Brain microvascular endothelial cell (primary cell): ENCODE measurements at regions not wholly inside any gene's neighbourhood (a gene's known extent, or its start where the extent isn't known, plus 50 kb on each side); places are given as distances from the start of the nearest gene placed in this dataset.

Experiments
- DNase-seq: peaks from one replicate; pipeline ENCODE4 v3.0.0-alpha.2; 2020
- H3K27ac ChIP-seq: fragments of 250-450 bp; sonication (Bioruptor Pico); 2 replicates; pipeline ENCODE4 v1.5.1; 2020; ENCODE audit warnings: mild to moderate bottlenecking, moderate library complexity
- H3K27me3 ChIP-seq: fragments of 250-450 bp; sonication (Bioruptor Pico); replicated peaks from 2 replicates; pipeline ENCODE4 v1.5.1; 2020; ENCODE audit warnings: mild to moderate bottlenecking
- H3K36me3 ChIP-seq: fragments of 250-450 bp; sonication (Bioruptor Pico); replicated peaks from 2 replicates; pipeline ENCODE4 v1.5.1; 2020; ENCODE audit warnings: mild to moderate bottlenecking
- H3K4me3 ChIP-seq: 2 replicates; pipeline ENCODE4 v1.5.1; 2011; ENCODE audit warnings: low read depth, mild to moderate bottlenecking, control low read depth, low read length, moderate library complexity
- in situ Hi-C: cut with HindIII; loops from 2 replicates; pipeline ENCODE4 v1.10.0; 2017; ENCODE audit warnings: low sequenced_read_pairs, low pct_ligation_motif_present
- TF ChIP-seq, protein P1 (sequence below): IDR thresholded peaks from 2 replicates; pipeline ENCODE4 v1.5.1; 2011; ENCODE audit warnings: low read depth, mild to moderate bottlenecking, moderate library complexity, low read length, control low read depth, inconsistent platforms; ENCODE audit errors: missing control alignments

DNA sequence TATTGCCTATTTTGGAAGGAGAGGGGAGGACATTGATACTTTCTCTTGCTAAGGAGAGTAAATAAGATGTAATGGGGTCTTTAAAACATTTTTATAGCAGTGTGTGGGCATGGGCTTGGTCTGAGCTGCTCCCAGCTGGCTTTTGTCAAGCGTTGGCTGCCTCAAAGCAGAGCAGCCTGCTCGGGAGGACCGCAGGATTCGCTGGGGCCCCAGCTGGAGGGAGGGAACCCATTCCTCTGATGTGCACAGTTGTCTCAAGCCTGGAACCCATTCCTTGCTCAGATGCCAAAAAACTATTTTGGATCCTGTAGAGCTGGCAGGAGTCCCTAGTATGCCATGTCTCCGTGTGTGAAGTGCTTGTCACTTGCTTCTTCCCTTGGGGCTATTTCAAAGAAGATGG is 59.4 kb upstream of the RMDN2 start:
- Histone ChIP-seq H3K4me3 (no peak overlapping the region), H3K36me3 (no peaks in the 10 kb centered on the region), H3K27me3 (peaks cover 2% of the 10 kb centered on the region), H3K27ac (no peak overlapping the region)
- in situ Hi-C loops, result loop anchor here (25.0 kb wide), 1 partner anchor 453 kb away; no protein-coding TSS in a partner anchor
- DNase-seq, result no peak
- TF ChIP-seq, protein P1, sequence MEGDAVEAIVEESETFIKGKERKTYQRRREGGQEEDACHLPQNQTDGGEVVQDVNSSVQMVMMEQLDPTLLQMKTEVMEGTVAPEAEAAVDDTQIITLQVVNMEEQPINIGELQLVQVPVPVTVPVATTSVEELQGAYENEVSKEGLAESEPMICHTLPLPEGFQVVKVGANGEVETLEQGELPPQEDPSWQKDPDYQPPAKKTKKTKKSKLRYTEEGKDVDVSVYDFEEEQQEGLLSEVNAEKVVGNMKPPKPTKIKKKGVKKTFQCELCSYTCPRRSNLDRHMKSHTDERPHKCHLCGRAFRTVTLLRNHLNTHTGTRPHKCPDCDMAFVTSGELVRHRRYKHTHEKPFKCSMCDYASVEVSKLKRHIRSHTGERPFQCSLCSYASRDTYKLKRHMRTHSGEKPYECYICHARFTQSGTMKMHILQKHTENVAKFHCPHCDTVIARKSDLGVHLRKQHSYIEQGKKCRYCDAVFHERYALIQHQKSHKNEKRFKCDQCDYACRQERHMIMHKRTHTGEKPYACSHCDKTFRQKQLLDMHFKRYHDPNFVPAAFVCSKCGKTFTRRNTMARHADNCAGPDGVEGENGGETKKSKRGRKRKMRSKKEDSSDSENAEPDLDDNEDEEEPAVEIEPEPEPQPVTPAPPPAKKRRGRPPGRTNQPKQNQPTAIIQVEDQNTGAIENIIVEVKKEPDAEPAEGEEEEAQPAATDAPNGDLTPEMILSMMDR, result no peak

DNA sequence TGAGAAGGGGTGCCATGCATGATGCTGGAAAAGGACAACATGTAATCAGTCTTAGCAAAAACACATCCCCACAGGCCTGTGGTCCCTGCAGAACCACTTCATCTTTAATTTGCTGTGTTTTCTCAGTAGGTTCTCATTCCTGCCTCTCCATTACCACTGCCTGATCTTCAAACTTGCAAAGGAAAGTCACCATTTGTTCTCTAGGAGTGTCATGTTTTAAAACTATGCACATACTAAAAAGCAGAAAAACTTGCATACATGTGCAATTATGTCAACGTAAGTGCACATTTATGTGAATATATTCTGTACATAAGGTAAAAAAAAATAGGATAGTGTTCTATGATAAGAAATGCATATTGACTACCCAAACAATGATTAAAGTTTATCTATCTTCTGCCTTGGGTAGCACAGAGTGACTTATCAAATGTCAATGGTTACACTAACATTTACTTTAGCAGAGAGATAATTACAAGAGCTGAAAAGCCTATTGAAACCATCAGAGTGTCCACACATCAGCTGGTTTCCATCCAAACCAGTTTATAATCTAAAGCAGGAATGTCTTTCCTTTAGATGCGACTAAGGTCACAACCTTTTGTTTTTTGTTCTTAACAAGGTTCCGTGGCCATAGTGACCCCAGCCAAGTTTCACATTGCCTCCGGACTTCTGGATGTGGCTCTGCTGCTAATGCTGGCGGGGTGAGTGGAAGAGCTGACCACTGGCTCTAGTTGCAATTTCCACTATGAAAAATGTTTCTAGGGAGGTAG is 58.7 kb upstream of the RMDN2 start:
- in situ Hi-C loops, result loop anchor here (25.0 kb wide), 1 partner anchor 454 kb away; no protein-coding TSS in a partner anchor
- DNase-seq, result no peak
- H3K36me3 ChIP-seq, result no peaks in the 10 kb centered on the region
- peaks cover 2% of the 10 kb centered on the region for H3K27me3 ChIP-seq
- no peak overlapping the region for H3K27ac ChIP-seq
- TF ChIP-seq, protein P1, result no peak
- no peak overlapping the region for H3K4me3 ChIP-seq

DNA sequence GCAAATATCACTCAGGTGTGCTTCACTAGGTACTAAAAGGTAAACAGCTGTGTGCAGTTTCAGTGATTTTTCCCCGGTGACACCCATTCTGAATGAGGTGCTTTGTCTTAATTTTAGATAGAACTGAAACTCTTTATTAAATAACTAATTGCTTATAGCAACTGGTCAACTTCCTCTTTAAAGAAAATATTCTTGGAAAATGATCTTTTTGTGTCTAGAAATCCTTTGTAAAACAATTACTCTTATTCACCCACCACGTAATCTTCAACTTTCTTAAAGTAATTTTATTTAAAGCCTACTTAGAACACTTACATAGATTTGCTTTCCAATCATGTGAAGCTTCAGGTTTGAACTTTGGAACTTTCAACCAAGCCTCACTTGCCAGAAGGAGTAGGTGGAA is 57.9 kb upstream of the RMDN2 start:
- no peak overlapping the region for H3K4me3 ChIP-seq
- in situ Hi-C loops, result loop anchor here (25.0 kb wide), 1 partner anchor 455 kb away; no protein-coding TSS in a partner anchor
- no peaks in the 10 kb centered on the region for H3K36me3 ChIP-seq
- no peak for DNase-seq
- H3K27ac ChIP-seq, result no peak overlapping the region
- no peaks in the 10 kb centered on the region for H3K27me3 ChIP-seq
- TF ChIP-seq, protein P1, result no peak

DNA sequence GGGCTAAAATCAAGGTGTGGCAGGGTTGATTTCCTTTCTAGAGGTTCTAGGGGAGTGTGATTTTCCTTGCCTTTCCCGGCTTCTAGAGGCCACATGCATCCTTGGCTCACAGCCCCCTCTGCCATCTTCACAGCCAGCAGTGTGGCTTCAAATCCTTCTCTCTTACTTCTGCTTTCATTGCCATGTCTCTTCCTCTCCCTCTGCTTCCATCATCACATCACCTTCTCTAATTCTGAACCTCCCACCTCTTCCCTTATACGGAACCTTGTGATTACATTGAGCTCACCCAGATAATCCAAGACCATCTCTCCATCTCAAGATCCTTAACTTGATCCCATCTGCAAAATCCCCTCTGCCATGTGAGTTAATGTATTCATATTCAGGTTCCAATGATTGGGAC is 56.2 kb upstream of the RMDN2 start:
- Histone ChIP-seq H3K4me3 (no peak overlapping the region), H3K36me3 (no peaks in the 10 kb centered on the region), H3K27me3 (no peaks in the 10 kb centered on the region), H3K27ac (no peak overlapping the region)
- DNase-seq, result no peak
- TF ChIP-seq, protein P1, result no peak
- in situ Hi-C loops, result loop anchor here (25.0 kb wide), 1 partner anchor 457 kb away; no protein-coding TSS in a partner anchor

DNA sequence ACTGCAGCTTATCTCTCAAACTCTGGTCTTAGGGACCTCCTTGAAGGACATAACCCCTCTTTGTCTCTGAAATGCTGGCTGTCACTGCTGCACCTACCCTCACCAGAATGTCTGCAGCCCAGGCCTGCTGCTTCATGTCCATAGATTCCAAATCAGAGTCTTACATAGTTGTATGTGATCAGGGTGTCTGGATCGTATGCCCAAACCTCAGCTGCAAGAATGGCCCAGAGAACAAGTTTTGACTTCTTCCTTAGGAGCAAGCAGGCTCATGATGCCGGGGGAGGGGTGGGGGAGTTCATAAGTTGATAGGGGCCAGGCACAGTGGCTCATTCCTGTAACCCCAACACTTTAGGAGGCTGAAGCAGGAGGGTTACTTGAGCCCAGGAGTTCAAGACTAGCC is 55.8 kb upstream of the RMDN2 start:
- TF ChIP-seq, protein P1, result no peak
- DNase-seq, result no peak
- in situ Hi-C loops, result loop anchor here (25.0 kb wide), 1 partner anchor 457 kb away; no protein-coding TSS in a partner anchor
- Histone ChIP-seq H3K27ac (no peak overlapping the region), H3K27me3 (no peaks in the 10 kb centered on the region), H3K36me3 (no peaks in the 10 kb centered on the region), H3K4me3 (no peak overlapping the region)
